Panc1 (cell line): ENCODE measurements at regions not wholly inside any gene's neighbourhood (a gene's known extent, or its start where the extent isn't known, plus 50 kb on each side); places are given as distances from the start of the nearest gene placed in this dataset.

ENCODE experiments used
- ATAC-seq: fragments of 200-7000 bp; cut with Tn5 transposase; 2 replicates; pipeline ENCODE4 v1.9.1; 2020; ENCODE audit warnings: mild to moderate bottlenecking, moderate library complexity
- BruUV-seq: library from RNA; stranded (reverse); fragments of 400-500 nt; replicated peaks from 2 replicates; lab custom pipeline; 2021; lab: Mats Ljungman, UMichigan
- CTCF ChIA-PET: fragments of 300-600 bp; sonication (Branson Sonifier 250); formaldehyde crosslinking; loops from one replicate; lab custom pipeline; 2022; ENCODE audit warnings: antibody characterized with exemption; lab: Charles Lee
- POLR2A ChIA-PET: fragments of 300-600 bp; sonication (Branson Sonifier 250); formaldehyde crosslinking; loops from one replicate; lab custom pipeline; 2022; ENCODE audit warnings: antibody characterized with exemption; lab: Charles Lee
- DNase-seq: peaks from one replicate; pipeline ENCODE4 v3.0.0-alpha.2; 2010; ENCODE audit warnings: low read depth, low spot score
- H3K27ac ChIP-seq: 2 replicates; pipeline ENCODE4 v1.5.1; 2011; ENCODE audit warnings: mild to moderate bottlenecking, low read length, inconsistent platforms
- H3K27me3 ChIP-seq: fragments of 200-500 bp; sonication (Bioruptor generic); 2 replicates; pipeline ENCODE4 v1.6.0; 2014; ENCODE audit warnings: low read length, inconsistent platforms; ENCODE audit not compliant: control insufficient read depth, insufficient read depth
- H3K36me3 ChIP-seq: fragments of 200-500 bp; sonication (Bioruptor generic); 2 replicates; pipeline ENCODE4 v1.5.1; 2014; ENCODE audit warnings: inconsistent platforms, mild to moderate bottlenecking, low read length, moderate library complexity; ENCODE audit not compliant: control insufficient read depth, insufficient read depth
- H3K4me1 ChIP-seq: 2 replicates; pipeline ENCODE4 v1.5.1; 2011; ENCODE audit warnings: inconsistent platforms, mild to moderate bottlenecking, low read length, moderate library complexity; ENCODE audit not compliant: control insufficient read depth, insufficient read depth
- H3K4me3 ChIP-seq, 2 experiments: 2 replicates each; pipeline ENCODE4 v1.5.1; 2011 to 2012; ENCODE audit warnings: low read depth in 2 of 2, low read length in 2 of 2, mild to moderate bottlenecking in 2 of 2, inconsistent platforms in 1 of 2, moderate library complexity in 1 of 2
- H3K9me3 ChIP-seq: fragments of 200-500 bp; sonication (Bioruptor generic); 2 replicates; pipeline ENCODE4 v1.5.1; 2014; ENCODE audit warnings: low read depth, mild to moderate bottlenecking, inconsistent platforms, low read length, moderate library complexity; ENCODE audit not compliant: control insufficient read depth, insufficient read depth
- CTCF ChIP-seq: fragments of 450-650 bp; IDR thresholded peaks from 2 replicates; pipeline ENCODE4 v1.5.1; 2017; ENCODE audit warnings: mild to moderate bottlenecking
- POLR2AphosphoS5 ChIP-seq: IDR thresholded peaks from 2 replicates; pipeline ENCODE4 v1.6.1; 2012; ENCODE audit warnings: mild to moderate bottlenecking, low read depth, low read length, moderate library complexity
- REST ChIP-seq, 2 experiments: IDR thresholded peaks; 2 replicates each; pipeline ENCODE4 v1.6.1; 2011 to 2012; ENCODE audit warnings: low read depth in 2 of 2, control low read depth in 1 of 2, low read length in 1 of 2, mild to moderate bottlenecking in 1 of 2, moderate library complexity in 1 of 2; ENCODE audit not compliant: insufficient read depth in 1 of 2
- SIN3A ChIP-seq: IDR thresholded peaks from 2 replicates; pipeline ENCODE4 v1.6.1; 2012; ENCODE audit warnings: low read depth, mild to moderate bottlenecking, low read length, moderate library complexity, borderline replicate concordance; ENCODE audit not compliant: insufficient read depth
- TCF7L2 ChIP-seq: IDR thresholded peaks from 2 replicates; pipeline ENCODE4 v1.6.1; 2011; ENCODE audit warnings: mild to moderate bottlenecking, low read depth, low read length, inconsistent platforms
- in situ Hi-C: cut with HindIII; loops from 2 replicates; pipeline ENCODE4 v1.10.0; 2016; ENCODE audit warnings: low sequenced_read_pairs, low pct_unique_long_range_greater_than_20kb
- intact Hi-C: fragments of 100-400 bp; cut with micrococcal nuclease; formaldehyde crosslinking; loops from one replicate; pipeline ENCODE4 v1.10.0; 2022; ENCODE audit not compliant: unreplicated experiment

- CTCF ChIA-PET: no interaction called here
Measured at GRCh38 chr11:50412832-50413231, 380.2 kb downstream of the OR4C45 start.

DNA sequence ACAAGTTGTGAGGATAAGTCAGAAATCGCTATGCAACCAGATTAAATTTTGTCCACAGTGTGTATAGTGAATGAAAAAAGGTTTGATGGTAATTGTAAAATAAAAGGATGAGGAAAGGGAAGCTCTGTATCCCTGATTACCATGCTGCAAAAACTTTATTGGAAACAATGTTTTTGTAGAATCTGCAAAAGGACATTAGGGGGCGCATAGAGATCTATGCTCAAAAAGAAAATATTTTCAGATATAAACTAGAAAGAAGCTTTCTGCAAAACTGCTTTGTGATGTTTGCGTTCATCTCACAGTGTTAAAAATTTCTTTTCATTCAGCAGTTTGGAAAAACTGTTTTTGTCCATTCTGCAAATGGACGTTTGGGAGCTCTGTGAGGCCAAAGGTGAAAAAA is 390.5 kb downstream of the OR4C45 start:
- in situ Hi-C loops: no loop called here
- no peak for TF ChIP-seq TCF7L2
- TF ChIP-seq SIN3A: no peak
- TF ChIP-seq CTCF: no peak
- TF ChIP-seq POLR2AphosphoS5: no peak
- no peak for TF ChIP-seq REST (IDR thresholded peaks at IDR 0.05; ENCODE audit: insufficient read depth in 1 of 2, low read depth in 2 of 2, low read length in 1 of 2)
- CTCF ChIA-PET: no interaction called here

More at GRCh38 chr11:50412832-50413231, 380.2 kb downstream of the OR4C45 start:
- Histone ChIP-seq H3K9me3 (no peaks in the 10 kb centered on the region), H3K4me1 (no peaks in the 10 kb centered on the region), H3K36me3 (no peaks in the 10 kb centered on the region), H3K27ac (no peak overlapping the region), H3K27me3 (no peaks in the 10 kb centered on the region), H3K4me3 (no peak overlapping the region)
- BruUV-seq: no TSS peak
- ATAC-seq: no peak
- in situ Hi-C loops (no loop called here), intact Hi-C loops (no loop called here)
- POLR2A ChIA-PET: no interaction called here
- no peak for TF ChIP-seq REST (IDR thresholded peaks at IDR 0.05; ENCODE audit: insufficient read depth in 1 of 2, low read depth in 2 of 2, low read length in 1 of 2)
- no peak for TF ChIP-seq SIN3A
- no peak for TF ChIP-seq POLR2AphosphoS5
- no peak for TF ChIP-seq CTCF
- TF ChIP-seq TCF7L2: no peak
- DNase-seq: no peak

More for the DNA sequence above, 390.5 kb downstream of the OR4C45 start:
- no TSS peak for BruUV-seq
- POLR2A ChIA-PET: no interaction called here
- intact Hi-C loops: no loop called here
- Histone ChIP-seq H3K4me3 (no peak overlapping the region), H3K27me3 (no peaks in the 10 kb centered on the region), H3K27ac (no peak overlapping the region), H3K36me3 (no peaks in the 10 kb centered on the region), H3K4me1 (no peaks in the 10 kb centered on the region), H3K9me3 (no peaks in the 10 kb centered on the region)
- DNase-seq (no peak), ATAC-seq (no peak)
